ENCODE measurements at regions not wholly inside any gene's neighbourhood (a gene's known extent, or its start where the extent isn't known, plus 50 kb on each side); places are given as distances from the start of the nearest gene placed in this dataset.

DNA sequence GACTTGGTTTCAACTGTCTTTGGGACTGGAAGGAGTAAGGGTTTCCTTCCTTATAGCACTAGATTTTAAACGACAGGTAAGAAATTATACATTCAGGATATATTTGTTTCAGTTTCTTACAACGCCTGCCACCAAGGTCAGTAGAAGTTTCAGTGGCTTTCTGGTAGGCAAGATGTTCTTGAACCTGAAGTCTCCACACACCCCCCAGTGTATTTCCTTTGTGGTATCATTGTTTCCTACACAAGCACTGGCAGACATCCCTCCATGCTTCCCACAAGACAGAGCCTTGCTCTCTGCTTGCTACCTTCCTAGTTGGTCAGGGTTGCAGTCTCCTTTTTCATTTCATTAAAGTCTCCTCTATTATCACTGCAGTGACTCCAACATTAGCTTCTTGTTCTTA is 283.1 kb downstream of the FLRT2 start:
- TF ChIP-seq, protein P1, sequence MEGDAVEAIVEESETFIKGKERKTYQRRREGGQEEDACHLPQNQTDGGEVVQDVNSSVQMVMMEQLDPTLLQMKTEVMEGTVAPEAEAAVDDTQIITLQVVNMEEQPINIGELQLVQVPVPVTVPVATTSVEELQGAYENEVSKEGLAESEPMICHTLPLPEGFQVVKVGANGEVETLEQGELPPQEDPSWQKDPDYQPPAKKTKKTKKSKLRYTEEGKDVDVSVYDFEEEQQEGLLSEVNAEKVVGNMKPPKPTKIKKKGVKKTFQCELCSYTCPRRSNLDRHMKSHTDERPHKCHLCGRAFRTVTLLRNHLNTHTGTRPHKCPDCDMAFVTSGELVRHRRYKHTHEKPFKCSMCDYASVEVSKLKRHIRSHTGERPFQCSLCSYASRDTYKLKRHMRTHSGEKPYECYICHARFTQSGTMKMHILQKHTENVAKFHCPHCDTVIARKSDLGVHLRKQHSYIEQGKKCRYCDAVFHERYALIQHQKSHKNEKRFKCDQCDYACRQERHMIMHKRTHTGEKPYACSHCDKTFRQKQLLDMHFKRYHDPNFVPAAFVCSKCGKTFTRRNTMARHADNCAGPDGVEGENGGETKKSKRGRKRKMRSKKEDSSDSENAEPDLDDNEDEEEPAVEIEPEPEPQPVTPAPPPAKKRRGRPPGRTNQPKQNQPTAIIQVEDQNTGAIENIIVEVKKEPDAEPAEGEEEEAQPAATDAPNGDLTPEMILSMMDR (conservative IDR thresholded peaks at IDR 0.05; ENCODE audit: control insufficient read depth, insufficient read depth, low read depth, low read length): no peak
- no peak for DNase-seq (ENCODE audit: low read depth)
- H3K4me3 ChIP-seq (ENCODE audit: control insufficient read depth, low read depth, low read length): no peak overlapping the region

DNA sequence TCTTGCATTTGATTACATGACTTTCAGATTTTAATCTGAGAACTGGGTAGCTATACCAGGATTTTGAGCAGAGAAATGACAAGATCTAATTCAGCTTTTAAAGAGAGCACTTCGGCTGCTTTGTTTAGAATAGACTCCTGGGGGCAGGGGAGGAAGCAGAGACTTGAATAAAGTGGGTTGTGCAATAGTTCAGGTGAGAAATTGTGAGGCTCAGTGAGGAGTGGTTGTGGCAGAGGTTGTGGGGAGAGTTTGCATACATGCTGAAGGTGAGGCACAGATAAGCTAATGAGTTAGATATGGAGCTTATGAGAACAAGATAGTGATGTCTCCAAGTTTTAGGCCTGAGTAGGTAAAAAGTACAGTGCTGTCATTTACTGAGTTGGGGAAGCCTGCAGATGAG is 281.4 kb downstream of the FLRT2 start:
- DNase-seq (ENCODE audit: low read depth): no peak
- TF ChIP-seq, protein P1 (conservative IDR thresholded peaks at IDR 0.05; ENCODE audit: control insufficient read depth, insufficient read depth, low read depth, low read length): no peak
- H3K4me3 ChIP-seq (ENCODE audit: control insufficient read depth, low read depth, low read length): no peak overlapping the region

DNA sequence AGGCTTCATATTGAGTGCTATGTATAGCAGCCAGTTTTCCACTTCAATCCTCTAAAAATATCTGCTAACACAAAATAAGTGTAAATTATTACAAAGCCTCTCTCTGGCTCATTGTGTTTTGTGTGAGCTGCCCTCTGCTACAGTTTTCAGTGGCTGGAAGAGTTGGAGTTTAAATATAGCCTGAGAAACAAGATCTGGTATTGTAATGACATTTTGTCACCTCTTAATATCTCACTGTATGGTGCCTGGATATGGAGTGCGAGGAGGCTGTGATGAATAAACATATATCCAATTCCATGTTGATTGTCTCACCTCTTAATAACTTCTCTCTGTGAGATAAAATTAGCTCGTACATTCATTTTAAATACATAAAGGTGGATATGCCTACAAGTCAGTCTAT is 269.7 kb downstream of the FLRT2 start:
- DNase-seq (ENCODE audit: low read depth): no peak
- TF ChIP-seq, protein P1 (conservative IDR thresholded peaks at IDR 0.05; ENCODE audit: control insufficient read depth, insufficient read depth, low read depth, low read length): no peak
- H3K4me3 ChIP-seq (ENCODE audit: control insufficient read depth, low read depth, low read length): no peak overlapping the region

DNA sequence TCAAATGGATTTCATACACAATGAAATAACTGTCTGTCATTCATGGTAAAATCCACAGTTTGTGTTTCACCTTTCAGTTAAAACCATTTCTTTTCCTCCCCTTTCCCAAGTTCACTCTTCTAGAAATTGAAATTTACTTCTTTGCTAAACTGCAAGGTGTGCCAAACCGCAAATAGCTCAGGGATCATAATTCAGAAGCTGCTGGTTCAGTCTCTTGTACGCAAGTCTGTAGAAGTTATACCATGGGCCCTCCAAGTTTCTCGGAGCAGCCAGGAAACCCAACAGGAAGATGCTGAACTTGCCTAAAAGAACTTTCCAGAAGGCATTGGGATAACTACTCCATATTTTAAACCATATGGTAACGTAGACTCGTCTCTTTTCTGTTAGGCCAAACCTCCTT is 268.9 kb downstream of the FLRT2 start:
- DNase-seq (ENCODE audit: low read depth): no peak
- H3K4me3 ChIP-seq (ENCODE audit: control insufficient read depth, low read depth, low read length): no peak overlapping the region
- TF ChIP-seq, protein P1 (conservative IDR thresholded peaks at IDR 0.05; ENCODE audit: control insufficient read depth, insufficient read depth, low read depth, low read length): no peak

DNA sequence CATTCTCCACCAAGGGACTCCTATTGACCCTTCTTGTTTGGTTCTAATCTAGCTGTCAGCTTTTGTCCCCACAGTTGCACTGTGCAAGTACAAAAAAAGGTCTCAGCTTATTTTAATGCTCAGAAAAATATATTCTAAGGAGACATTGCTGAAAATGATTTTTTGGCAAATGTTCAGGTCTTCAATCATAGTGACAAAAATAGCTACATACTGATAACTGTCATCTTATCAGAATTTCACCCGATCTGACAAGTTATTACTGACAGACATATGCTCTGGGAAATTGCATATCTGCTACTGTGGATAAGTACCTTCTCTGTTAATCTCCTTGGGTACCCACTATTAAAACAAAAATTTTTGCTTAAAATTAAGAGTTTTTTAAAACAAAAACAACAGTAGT is 263.6 kb downstream of the FLRT2 start:
- TF ChIP-seq, protein P1 (conservative IDR thresholded peaks at IDR 0.05; ENCODE audit: control insufficient read depth, insufficient read depth, low read depth, low read length): no peak
- H3K4me3 ChIP-seq (ENCODE audit: control insufficient read depth, low read depth, low read length): no peak overlapping the region
- no peak for DNase-seq (ENCODE audit: low read depth)

DNA sequence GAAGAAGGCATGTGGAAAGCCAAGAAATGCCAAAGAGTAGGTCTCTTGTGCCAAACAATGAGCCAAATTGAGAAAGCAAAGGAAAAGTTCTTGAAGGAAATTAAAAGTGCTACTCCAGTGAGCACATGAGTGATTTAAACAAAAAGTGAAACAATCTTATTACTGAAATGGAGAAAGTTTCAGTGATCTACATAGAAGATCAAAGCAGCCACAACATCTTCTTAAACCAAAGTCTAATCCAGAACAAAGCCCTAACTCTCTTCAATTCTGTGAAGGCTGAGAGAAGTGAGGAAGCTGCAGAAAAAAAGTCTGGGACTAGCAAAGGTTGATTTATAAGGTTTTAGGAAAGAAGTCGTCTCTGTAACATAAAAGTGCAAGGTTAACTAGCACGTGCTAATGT is 259.6 kb downstream of the FLRT2 start:
- TF ChIP-seq, protein P1 (conservative IDR thresholded peaks at IDR 0.05; ENCODE audit: control insufficient read depth, insufficient read depth, low read depth, low read length): no peak

More for the DNA sequence above, 259.6 kb downstream of the FLRT2 start:
- no peak for DNase-seq (ENCODE audit: low read depth)
- H3K4me3 ChIP-seq (ENCODE audit: control insufficient read depth, low read depth, low read length): no peak overlapping the region
